Activated T-cell treated with anti-CD3 and anti-CD28 coated beads for 1 hour (primary cell): ENCODE measurements at regions not wholly inside any gene's neighbourhood (a gene's known extent, or its start where the extent isn't known, plus 50 kb on each side); places are given as distances from the start of the nearest gene placed in this dataset.
"Not testable (repeated sequence)": the region's sequence is repeated elsewhere in the genome, so short reads cannot be mapped to it uniquely, and the experiment has no call there.

Source experiments
- DNase-seq: peaks from one replicate; pipeline ENCODE4 v3.0.0-alpha.2; 2020; ENCODE audit warnings: low read depth

DNA sequence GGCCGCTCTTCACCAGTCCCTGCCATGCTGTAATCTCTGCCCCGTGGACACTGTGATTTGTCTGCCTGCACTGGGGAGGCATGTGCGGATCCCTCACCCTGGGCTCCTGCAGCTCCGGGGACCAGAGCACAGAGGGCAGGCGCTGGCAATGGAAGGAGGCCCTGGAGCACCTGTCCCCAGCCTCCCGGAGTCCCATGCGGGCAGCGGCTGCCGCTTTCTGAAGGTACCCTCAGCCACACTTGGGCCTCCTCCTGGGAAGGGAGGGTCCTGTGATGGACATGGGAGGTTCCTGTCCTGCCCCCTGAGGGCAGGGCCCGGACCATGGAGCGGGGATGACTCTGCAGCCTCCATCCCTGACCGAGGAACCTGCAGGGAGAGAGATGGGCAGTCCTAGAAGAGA is 297.4 kb upstream of the SFSWAP start:
- no peak for DNase-seq

DNA sequence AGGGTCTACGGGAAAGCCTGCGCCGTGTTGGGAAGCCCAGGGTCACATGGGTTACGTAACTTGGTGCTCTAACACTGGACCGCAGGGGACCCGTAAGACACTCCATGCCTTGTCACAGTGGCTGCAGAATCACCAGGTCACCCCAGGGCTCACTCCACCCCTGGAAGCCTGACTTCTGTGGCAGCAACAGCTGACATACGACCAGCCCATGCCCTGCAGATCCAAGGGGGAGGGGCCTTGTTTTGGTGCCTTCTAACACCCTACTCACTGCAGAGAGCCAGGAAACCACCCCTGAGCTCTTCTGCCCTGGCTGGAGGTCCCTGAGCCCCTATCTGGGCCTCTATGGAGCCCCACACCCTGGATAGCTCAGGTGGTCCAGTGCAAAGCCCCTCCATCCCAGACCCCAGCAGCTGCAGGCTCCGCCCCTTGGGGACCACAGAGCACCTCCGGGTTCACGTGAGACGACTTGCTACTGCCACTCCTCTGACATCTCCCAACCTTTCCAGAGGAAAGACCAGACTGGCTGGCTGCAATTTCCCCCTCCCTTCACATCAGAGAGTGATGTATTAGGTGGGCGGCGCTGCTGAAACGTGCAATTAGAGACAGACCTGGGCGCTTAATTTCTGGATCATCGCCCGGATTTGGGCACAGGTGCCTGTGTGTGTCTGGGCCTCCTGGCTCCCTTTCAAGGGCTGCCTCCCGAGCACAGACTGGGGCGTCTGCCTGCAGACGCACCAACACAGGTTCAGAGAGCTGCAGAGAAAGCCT is 296.6 kb upstream of the SFSWAP start:
- not testable (repeated sequence) for DNase-seq

DNA sequence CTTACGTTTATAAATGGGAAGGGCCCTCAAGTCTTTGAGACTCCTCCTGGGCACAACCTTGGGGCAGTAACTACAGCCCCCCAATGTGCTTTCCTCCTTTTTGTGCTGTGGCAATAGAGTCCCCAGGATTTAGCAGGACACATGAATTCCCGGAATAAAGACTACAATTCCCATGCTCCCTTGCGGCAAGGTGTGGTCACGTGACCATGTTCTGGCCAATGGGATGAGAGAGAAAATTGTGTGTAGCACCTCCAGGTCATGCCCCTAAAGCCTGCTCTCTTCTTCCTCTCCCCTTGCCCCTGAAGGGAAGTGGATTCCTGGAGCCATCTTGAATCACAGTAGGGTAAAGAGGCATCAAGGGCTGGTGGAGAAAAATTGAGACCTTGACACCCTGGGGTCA is 295.1 kb upstream of the SFSWAP start:
- no peak for DNase-seq

DNA sequence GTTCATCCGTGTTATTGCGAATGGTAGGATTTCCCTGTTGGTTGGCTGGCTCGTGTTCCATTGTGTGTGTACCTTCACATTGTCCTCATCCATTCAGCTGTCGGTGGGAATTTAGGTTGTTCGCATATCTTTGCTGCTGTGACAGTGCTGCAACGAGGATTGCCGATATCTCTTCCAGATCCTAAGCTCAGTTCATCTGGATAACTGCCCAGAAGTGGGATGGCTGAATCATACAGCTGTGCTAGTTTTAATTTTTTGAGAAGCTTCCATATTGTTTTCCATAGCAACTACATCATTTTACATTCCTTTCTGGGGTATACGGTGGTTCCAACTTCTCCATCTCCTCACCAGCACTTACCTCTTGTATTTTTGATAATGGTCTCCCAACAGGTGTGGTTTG is 292.8 kb upstream of the SFSWAP start:
- no peak for DNase-seq

DNA sequence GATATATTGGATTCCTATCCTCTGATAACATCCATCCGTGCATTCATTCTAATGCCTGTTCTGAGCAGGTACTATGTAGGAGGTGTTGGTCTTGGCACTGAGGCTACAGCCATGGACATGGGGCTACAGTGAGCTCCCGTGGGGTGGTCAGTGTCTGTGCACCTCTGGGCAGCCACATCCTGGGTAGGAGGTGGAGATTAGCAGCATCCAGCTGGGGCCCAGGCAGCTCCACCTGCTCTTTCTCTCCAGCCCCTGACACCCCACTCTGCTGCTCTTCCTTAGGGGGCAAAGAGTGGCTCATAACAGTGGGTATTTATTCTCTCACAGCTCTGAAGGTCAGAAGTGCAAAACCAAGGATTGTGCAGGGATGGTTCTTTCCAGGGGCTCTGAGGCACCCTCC is 292.0 kb upstream of the SFSWAP start:
- DNase-seq = no peak

DNA sequence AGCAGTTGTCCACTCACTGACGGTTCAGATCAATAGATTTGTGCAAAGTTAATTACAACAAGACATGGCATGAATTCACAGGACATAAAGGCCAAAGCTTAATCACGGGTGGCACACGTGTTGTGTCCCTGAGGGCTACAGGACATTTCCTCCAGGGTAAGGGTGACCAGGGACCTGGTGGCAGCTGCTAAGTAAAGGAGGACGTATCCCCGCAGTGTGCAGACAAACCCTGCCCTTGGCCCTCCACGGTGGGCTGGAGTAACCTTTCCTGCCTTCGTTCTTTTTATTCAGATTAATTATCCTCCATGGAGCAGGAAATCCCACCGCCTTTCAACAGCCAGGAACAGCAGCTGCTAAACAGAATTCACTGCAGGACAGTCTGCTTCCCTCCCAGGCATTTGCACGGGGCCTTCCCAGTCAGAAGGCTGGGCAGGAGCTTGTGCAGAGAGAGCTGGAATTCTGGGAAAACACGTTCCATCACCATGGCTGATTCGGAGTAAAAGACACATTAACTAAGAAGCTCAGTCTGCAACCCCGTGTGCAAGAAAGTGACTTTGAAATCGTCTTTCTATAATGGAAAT is 289.9 kb upstream of the SFSWAP start:
- no peak for DNase-seq

DNA sequence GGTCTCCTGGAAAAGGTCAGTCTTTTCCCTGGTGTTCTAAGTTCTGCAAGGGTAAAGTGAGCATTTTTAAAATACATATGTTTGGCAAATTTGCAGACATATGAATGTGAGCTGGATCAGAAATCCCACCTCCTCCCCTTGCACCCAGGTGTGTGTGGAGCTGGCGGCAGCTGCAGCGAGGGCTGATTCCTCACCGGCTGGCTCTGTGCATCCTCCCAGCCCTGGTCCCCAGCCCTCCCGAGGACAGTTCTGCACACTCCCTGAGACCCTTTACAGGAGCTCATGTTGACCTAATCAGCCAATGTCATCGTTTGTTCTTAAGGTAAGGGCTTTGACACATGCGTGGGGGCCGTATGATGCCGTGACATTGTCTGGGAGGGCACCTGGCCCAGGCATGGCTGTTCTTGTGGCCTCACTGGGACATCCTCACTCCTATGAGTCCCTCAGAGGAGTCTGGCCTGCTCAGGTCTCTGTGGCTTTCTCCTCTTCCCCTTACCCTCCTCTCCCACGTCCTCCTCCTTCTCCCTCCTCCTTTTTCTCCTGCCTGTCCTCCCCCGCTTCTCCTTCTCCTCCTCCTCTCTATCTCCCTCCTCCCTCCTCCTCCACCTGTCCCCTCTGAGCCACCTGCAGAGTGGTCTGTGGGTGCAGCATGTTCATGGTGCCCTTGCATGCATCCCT is 289.2 kb upstream of the SFSWAP start:
- no peak for DNase-seq

DNA sequence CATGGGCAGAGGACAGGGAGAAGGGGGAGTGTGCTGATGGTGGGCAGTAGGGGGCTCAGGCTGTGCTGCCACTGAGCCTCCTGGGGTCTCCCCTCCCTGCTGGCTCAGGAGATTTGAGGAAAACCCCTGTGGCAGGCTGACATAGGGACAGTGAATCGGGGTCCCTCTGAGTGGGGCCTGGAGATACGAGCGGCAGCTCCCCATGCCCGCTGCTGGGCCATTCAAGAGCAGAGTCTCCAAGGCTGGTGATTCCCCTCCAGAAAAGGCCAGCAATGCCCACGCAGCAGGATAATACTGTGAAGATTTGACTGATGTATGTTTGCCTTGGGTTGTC is 288.7 kb upstream of the SFSWAP start:
- no peak for DNase-seq

DNA sequence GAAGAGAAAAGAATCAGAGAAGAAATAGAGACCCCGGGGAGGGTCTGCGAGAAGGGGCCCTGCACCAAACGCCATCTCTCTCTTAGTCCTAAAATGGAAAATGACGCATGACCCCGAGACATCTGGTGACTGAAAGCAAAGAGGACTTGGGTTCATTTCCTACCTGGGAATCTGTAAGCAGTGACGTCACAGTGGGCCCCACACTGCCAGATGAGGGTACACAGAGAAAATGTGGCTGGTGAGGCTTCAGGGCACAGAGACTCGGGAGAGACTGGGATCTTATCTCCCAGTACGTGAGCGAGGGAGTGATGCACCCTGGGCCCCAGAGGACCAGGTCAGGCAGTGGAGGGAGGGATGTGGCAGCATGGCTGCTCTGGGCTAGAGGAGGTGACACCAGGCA is 288.1 kb upstream of the SFSWAP start:
- DNase-seq = no peak

DNA sequence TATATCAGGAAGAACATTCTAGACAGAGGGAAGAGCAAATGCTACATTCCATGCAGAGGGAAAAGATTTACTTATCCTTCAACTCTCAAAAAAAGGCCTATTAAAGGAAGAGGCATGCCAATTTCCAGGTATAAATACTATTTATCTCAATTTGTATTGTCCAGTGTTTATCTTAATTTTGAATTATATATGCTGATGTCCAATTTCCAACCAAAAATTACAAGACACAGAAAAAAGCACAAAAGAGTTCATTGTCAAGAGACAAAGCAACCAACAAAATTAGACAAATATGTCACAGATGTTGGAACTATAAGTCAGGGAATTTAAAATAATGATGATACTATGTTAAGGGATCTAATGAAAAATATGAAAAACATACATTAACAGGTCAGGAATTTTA is 286.6 kb upstream of the SFSWAP start:
- no peak for DNase-seq

DNA sequence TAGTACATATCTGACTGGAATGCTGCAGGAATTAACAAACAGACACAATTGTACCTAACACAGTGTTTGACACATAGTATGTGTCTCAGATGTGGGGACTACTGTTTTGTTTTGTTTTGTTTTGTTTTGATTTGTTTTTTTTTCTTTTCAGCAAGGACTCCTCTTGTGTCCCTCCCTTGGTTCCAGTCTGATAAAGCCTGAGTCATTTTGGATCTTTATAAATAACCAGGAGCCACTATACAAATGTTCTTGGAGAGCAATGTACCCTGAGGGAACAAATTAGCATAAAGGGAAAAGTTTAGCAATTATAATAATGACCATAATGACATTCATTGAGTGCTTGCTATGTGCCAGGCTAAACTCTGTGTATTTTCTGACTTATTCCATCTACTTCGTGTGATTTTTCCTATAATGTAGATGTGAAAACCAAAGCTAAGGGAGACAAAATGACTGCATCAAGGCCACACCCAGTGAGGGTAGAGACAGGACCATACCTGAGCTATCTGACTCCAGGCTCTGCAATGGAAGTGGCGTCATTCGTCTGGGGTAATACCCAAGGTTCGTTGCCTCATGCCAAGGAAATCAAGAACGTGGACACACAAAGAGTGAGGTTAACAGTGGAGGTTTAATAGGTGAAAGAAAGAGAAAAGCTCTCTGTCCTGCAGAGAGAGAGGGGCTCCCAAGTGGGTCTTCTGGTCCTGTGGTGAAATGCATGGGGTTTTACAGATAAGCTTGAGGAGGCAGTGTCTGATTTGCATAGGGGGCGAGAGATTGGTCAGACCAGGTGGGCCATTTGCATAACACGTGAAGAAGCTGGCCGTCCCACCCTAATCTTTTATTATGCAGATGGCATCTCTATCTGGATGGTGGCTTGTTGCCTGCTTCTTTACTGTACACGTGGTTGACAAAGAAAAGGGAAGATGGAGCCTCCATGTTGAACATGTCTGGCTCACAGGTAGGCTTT is 285.5 kb upstream of the SFSWAP start:
- no peak for DNase-seq

DNA sequence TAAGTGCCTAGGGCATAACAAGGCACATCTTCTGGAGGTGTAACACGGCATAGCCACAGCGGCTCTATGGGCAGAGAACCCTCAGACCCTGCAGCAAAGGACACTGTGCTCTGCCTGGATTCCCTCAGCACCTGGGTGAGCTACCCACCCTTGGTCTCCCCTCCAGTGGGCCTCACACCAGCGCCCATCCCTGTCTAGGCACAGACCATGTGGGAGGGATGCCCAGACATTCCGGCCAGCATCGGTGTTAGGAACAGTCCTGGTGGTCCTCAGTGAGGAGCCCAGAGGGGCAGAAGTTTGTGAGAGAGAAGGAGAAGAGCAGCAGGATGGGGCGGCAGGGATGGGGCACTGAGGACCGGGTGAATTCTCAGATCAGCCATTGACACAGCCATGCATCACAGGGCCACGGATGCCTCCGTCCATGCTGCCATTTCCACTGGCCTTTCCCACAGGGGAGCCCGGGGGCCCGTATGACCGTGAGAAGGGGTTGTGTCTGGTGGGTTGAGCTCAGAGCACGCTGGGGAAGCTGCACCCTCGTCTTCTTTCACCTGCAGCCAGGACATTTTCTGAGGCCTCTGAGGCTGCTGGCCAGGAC is 282.7 kb upstream of the SFSWAP start:
- no peak for DNase-seq

DNA sequence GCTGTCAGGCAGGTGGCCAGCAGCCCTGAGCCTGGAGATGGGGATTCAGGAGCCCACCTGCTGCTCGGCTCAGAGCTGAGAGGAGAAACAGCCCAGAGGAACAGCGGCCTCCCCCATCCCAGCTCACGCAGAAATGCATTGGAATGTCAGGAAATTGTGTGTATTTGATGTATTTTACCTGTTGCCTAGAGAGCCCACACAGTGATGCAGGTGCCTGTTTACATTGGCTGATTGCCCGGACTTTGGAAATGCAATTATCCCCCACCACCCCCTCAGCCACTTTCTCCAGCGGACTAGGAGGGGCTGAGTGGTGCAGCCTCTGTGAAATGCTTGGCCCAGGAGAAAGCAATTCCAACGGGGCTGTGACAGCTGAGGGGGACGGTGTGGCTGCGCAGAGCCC is 281.7 kb upstream of the SFSWAP start:
- not testable (repeated sequence) for DNase-seq

DNA sequence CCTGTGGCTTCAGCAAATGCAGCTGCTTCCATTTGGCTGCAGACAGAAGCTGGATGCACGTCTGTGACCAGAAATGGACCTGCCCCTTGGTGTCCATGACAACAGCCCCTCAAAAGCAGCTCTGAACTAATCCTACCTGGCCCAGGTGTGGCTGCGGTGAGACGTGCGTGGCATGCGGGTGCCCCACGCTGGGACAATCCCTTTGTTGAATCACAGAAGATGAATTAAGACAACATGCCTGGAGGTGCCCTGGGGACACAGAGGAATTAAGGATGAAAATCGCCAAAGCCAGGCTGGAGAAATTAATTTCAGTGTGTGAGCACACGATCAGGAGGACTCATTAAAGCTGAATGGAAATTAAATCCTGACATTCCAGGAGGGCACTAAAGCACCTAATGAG is 281.2 kb upstream of the SFSWAP start:
- DNase-seq = not testable (repeated sequence)

DNA sequence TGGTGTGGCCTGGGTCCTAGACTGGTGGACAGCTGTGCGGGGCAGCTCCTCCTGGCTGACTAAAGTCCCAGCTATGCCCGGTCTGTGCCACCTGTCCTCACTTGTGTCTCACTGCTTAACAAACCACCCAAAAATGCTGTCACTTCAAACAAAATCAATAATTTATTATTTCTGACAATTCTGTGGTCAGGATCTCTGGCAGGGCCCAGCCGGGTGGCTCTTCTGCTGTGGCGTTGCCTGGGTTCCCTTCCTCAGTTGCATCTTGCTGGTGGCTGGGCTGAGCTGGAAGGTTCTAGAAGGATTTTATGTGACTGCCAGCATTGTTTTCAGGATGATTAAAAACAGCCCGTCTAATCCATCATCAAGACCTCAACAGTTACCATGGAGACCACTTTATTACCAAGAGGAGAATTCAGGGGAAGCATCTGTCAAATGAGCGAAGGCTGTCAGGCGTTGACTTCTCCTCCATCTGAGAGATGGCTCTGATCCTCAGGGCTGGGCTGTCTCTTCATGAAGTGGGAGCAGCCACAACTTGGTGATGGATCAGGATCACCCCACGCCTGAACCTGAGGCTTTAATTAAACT is 280.6 kb upstream of the SFSWAP start:
- no peak for DNase-seq

DNA sequence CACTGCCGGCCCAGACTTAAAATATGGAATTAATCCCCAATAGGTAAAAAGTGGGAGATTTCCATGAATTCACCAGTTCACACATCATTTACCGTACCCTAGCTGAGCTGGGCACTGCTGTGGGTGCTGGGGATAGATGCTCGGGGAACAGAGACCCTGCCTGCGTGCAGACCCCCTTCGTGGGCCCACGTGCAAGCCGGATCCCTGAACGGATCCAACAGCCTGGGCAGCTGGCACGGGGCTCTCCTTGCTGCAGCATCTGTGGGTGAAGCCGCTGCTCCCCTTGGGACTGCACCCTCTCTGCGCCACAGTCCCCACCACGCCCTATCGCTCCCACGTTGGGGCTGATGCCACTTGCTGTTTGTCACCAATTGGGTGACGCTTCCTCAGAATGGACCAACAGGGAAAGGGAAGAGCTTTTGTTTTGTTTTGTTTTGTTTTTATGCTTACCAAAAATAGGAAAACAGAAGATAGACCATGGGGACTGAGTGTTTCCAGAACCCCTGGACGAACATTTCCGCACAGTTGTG is 279.7 kb upstream of the SFSWAP start:
- DNase-seq = not testable (repeated sequence)

DNA sequence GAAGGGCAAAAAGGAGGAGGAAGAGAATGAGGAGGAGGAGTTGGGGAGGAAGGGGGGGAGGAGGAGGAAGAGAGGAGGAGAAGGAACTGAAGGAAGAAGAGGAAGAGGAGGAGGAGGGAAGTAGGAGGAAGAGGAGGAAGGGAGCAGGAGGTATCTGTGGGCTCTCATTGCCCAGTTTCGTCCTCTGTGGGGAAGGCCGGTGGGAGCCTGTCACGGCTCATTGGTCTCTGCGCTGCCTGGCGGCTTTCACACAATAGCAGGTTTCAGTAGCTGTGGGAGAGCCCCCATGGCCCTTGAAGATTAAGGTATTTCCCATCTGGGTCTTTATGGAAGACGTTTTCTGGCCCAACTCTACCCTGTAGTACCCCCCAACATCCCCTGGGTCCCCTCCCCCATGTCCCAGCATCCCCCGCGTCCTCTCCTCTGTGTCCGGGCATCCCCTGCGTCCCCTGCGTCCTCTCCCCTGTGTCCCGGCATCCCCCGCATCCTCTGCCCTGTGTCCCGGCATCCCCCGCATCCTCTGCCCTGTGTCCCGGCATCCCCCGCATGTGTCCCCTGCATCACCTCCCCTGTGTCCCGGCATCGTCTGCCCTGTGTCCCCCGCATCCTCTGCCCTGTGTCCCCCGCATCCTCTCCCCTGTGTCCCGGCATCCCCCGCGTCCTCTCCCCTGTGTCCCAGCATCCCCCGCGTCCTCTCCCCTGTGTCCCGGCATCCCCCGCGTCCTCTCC is 278.2 kb upstream of the SFSWAP start:
- DNase-seq = no peak

DNA sequence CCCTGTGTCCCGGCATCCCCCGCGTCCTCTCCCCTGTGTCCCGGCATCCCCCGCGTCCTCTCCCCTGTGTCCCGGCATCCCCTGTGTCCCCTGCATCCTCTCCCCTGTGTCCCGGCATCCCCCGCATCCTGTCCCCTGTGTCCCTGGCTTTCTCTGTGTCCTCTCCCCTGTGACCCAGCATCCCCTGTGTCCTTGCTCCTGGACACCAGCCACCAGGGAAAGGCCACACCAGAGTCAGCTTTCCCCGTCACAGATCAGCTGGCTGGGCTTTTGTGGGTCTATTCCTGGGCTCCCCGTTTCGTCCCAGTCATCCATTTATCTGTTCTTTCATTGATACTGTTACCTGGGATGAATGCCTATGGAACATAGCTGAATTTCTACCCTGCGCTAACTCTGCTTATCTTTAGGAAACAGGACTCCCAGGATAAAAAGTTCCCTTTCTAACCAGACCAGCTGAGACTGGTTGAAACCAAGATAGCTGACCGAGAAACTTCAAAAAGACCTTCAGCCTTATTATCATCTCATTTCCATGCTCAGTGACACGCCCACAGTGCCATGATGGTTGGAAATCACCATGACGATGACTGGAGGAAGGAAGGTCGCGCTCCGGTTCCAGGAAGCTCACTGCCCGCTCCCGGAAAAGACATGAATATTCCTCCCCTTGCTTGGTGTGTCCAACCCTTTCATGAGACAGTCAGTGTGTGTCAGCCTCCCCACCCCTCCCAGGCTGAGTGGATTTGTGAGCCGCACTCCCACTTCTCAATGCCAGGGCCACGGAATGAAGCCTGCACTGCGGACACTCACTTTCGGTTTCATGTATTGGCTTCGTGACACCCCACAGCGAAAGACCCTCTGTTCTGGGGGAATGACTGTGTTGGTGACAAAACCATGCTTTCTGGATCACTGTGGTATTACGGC is 276.4 kb upstream of the SFSWAP start:
- DNase-seq = no peak

DNA sequence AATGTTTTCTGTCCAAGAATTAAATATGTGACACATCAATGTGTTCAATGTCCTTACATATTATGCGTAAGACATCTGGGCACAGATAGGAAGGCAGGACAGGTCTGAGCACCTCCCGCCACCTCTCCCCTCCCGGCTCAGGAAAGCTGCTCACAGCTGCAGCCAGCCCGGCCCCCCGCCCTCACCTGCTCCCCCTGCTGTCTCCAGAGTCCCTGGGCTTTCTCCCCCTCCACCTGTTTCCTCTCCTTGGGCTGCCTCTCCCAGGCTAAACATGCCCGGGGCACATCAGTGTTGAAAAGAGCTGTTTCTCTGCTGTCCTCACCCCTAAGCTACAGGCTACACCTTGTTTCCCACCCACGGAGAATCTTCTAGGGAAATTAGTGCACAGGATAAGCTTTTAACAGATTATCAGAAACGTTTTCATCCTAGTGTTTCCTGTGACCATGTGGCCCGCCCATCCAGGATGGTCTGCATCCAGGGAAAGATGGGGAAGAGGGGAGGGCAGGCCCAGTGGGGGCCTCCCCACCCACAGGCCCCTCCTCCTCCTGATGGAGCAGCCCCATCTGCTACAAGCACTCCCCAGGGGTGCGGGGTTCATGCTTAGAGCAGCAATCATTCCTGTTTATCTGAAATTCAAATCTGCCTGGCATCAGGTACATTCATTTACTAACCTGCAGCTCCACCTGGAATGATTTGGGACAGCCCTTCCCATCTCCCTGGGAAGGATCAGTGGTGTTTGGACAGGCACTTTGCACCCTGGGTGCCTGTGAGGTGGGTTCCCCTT is 273.8 kb upstream of the SFSWAP start:
- DNase-seq = no peak
